Thoracic aorta (tissue), 2 donors: ENCODE measurements at regions not wholly inside any gene's neighbourhood (a gene's known extent, or its start where the extent isn't known, plus 50 kb on each side); places are given as distances from the start of the nearest gene placed in this dataset.
A peak's percentile ranks its signal among the peaks of the same experiment; 100 is the strongest.

Source experiments
- ATAC-seq: fragments of 150-250 bp; one replicate; pipeline ENCODE4 v1.8.0; 2017; ENCODE audit warnings: low read depth; ENCODE audit not compliant: insufficient number of reproducible peaks, low FRiP score
- DNase-seq: peaks from one replicate; pipeline ENCODE4 v3.0.0-alpha.2; 2020; ENCODE audit warnings: low spot score
- H3K27ac ChIP-seq, 2 donors: fragments of 200-600 bp; sonication (generic); 1 replicate in 1 of 2; 2 replicates in 1 of 2; pipeline ENCODE4 v1.5.1; 2016; ENCODE audit warnings: mild to moderate bottlenecking in 2 of 2, moderate library complexity in 2 of 2
- H3K27me3 ChIP-seq: fragments of 200-600 bp; sonication (generic); replicated peaks from 2 replicates; pipeline ENCODE4 v1.6.0; 2016; ENCODE audit warnings: mild to moderate bottlenecking; ENCODE audit not compliant: insufficient read depth
- H3K36me3 ChIP-seq: fragments of 200-600 bp; sonication (generic); one replicate; pipeline ENCODE4 v1.5.1; 2016
- H3K4me1 ChIP-seq, 2 donors: fragments of 200-600 bp; sonication (generic); 1 replicate in 1 of 2; 2 replicates in 1 of 2; pipeline versions ENCODE4 v1.5.1 to v1.6.0; 2016; ENCODE audit warnings: low read depth in 2 of 2, mild to moderate bottlenecking in 1 of 2; ENCODE audit not compliant: control insufficient read depth in 1 of 2
- H3K4me3 ChIP-seq: fragments of 200-600 bp; sonication (generic); 2 replicates; pipeline ENCODE4 v1.5.1; 2016; ENCODE audit warnings: mild to moderate bottlenecking
- H3K9me3 ChIP-seq: fragments of 200-600 bp; sonication (generic); 2 replicates; pipeline ENCODE4 v1.5.1; 2016
- CTCF ChIP-seq: fragments of 200-600 bp; sonication (generic); IDR thresholded peaks from one replicate; pipeline ENCODE4 v1.5.1; 2019; ENCODE audit warnings: antibody characterized with exemption

DNA sequence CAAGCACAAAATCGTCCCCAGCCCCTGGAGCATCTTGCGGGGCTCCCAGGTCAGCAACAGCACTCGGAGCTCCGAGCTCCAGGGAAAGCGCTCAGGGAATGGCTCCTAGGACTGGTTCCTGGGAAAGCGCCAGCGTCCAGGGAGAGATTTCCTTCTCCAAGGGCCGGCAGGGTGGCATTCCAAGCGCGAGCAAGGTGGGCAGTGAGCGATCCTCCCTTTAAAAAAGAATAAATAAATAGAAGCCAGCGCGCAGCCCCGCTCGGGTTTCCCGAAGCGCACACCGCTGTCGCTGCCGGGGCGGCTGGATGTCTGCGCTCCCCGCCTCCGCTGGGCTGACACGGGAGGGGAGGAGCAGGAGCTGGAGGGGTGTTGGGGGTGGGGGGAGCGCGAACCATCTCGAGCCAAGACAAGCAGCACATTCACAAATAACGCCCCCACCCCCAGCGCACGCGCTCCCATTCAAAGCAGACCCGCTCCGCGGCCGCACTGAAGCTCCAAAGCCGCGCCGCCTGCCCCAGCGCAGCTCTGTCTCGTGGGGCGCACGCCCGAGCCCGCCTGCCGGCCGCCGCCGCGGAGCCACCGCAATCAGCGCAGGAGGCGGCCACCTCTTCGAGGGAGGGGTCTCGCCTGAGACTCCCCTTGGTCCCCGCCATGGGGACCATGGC is 327.4 kb downstream of the SH3GL2 start:
- peak; percentile 23 for ATAC-seq

DNA sequence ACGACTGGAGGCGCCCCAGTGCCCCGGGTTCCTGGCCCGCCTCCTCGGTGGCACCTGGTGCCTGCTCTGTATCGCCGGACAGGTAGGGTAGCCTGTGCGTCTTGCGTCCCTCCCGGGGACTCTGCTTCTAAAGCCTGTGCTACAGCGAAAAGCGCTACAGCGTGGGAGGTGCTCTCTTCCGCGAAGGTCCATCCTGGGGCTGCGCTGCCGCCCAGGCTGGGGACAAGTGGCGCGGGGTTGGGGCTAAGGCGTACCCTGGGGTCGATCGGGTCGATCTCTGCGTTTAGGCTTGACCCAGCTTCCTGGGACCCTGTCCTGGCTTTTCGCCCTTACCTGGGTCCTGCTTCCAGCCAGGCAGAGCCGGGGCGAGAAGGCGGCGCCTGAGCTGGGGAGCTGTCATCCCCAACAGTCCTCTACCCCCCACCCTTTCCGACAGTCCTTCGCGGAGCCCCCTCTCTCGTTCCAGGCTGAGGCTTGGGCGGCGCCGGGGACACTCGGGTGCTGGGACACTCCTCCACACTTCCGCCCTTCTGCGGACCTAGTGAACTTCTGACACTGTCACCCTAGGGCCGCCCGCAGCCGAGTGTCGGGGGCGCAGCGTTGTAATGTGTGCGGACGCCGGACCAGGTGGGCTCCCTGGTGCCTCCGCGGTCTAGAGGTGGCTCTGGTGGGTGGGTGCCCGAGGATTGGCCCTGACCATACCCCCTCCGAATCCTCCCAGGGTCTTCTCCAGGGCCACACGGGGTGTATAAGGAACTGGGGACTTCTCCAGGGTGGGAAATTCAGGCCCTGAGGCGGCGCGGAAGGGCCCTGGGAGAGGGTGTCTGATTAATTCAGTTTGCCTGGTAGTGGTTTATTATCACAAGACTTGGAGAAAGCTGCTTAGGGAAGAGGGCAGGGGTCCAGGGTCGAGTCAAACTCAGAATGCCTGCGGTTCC is 328.2 kb downstream of the SH3GL2 start:
- peak; percentile 6 for ATAC-seq
- Histone ChIP-seq H3K27me3 (no peaks in the 10 kb centered on the region), H3K9me3 (no peaks in the 10 kb centered on the region), H3K4me1 (peaks cover 5 to 19% of the 10 kb centered on the region in 2 donors), H3K36me3 (no peaks in the 10 kb centered on the region), H3K4me3 (peak overlapping the region; percentile 91), H3K27ac (peak overlapping the region; percentile 87 to 90)
- no peak for DNase-seq
- peak; percentile 2 for TF ChIP-seq CTCF

More for the DNA sequence above, 327.4 kb downstream of the SH3GL2 start:
- H3K4me1 ChIP-seq: peaks cover 5 to 19% of the 10 kb centered on the region in 2 donors
- H3K36me3 ChIP-seq: no peaks in the 10 kb centered on the region
- H3K27ac ChIP-seq: peak overlapping the region; percentile 87 to 90
- no peaks in the 10 kb centered on the region for H3K9me3 ChIP-seq
- no peaks in the 10 kb centered on the region for H3K27me3 ChIP-seq
- H3K4me3 ChIP-seq: peak overlapping the region; percentile 91
- peak; percentile 21 for DNase-seq
- TF ChIP-seq CTCF: peak; percentile 26

DNA sequence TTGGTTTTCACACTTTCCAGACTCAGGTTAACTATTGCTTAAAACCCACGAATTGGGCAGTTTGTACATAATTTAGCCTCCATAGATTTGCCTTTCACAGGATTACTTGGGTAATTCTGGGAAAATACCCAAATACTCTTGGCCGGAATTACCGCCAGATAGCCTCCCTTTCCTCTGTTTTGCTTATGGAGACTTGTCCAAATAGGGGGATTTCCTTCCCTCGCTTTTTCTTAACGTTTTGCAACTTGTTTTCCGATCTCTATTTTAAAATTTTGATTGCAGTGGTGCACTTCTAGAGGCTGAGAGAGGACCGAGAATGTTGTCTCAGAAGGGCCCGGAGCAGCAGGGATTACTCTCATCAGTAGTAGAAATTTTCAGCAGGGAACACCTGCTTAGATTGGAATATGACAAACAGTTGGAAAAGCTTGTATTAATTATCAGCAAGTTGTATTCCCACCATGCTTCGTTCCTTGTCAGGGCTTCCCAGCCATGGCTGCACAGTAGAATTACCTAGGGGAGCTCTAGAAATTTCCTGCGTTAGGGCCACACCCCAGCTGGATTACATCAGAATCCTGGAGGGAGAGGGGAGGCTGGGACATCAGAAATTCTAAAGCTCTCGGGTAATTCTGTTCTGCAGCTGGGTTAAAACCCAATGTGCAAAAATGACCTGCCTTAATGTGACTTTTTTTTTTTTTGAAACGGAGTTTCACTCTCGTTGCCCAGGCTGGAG is 329.1 kb downstream of the SH3GL2 start:
- Histone ChIP-seq H3K27ac (peak overlapping the region; percentile 87 to 90), H3K27me3 (no peaks in the 10 kb centered on the region), H3K4me1 (peaks cover 5 to 19% of the 10 kb centered on the region in 2 donors), H3K36me3 (no peaks in the 10 kb centered on the region), H3K9me3 (no peaks in the 10 kb centered on the region), H3K4me3 (peak overlapping the region; percentile 91)
- ATAC-seq (no peak), DNase-seq (no peak)
- no peak for TF ChIP-seq CTCF

- TF ChIP-seq CTCF: no peak
- H3K4me3 ChIP-seq: no peak overlapping the region
- ATAC-seq (no peak), DNase-seq (no peak)
- no peaks in the 10 kb centered on the region for H3K36me3 ChIP-seq
- H3K4me1 ChIP-seq: no peaks in the 10 kb centered on the region
- H3K9me3 ChIP-seq: no peaks in the 10 kb centered on the region
- no peaks in the 10 kb centered on the region for H3K27me3 ChIP-seq
- no peak overlapping the region for H3K27ac ChIP-seq
Observed at GRCh38 chr9:17926246-17926645, 347.4 kb downstream of the SH3GL2 start.

- DNase-seq (no peak), ATAC-seq (no peak)
- H3K36me3 ChIP-seq: no peaks in the 10 kb centered on the region
- no peak overlapping the region for H3K4me3 ChIP-seq
- H3K27me3 ChIP-seq: no peaks in the 10 kb centered on the region
- no peak for TF ChIP-seq CTCF
- no peaks in the 10 kb centered on the region for H3K4me1 ChIP-seq
- H3K9me3 ChIP-seq: no peaks in the 10 kb centered on the region
- H3K27ac ChIP-seq: no peak overlapping the region
Observed at GRCh38 chr9:17927616-17928015, 348.8 kb downstream of the SH3GL2 start.
